DOHH2 (cell line): ENCODE measurements at regions not wholly inside any gene's neighbourhood (a gene's known extent, or its start where the extent isn't known, plus 50 kb on each side); places are given as distances from the start of the nearest gene placed in this dataset.

Experiments
- EZH2phosphoT487 ChIP-seq: fragments of 200-600 bp; sonication (generic); IDR thresholded peaks from 2 replicates; pipeline ENCODE4 v1.6.1; 2017; ENCODE audit warnings: borderline replicate concordance, mild to moderate bottlenecking, antibody characterized with exemption, low read length, moderate library complexity, mixed read lengths
- TF ChIP-seq, protein P1 (sequence below): fragments of 200-600 bp; sonication (generic); IDR thresholded peaks from one replicate; pipeline ENCODE4 v1.5.1; 2014; ENCODE audit warnings: antibody characterized with exemption, mild to moderate bottlenecking, low read depth, low read length; ENCODE audit not compliant: poor library complexity, severe bottlenecking

DNA sequence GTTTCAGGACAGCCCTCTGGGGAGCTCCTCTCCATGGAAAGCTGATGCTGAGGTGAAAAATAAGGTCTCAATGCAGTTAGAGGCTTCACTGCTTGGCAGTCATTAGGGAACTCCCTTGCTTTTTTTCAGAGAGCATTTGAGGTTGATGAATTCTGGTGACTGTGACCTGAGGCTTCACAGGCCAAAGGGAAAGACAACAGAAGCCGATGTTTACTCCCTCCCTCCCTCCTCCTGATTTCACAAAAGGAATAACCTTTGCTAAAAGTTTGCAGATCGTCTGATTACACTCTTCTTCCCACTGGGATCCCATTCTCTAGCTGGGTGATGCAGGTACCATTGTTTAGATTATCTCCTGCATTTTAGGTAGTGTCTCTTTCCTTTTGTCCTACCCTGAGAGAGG is 329.4 kb downstream of the KIF4B start:
- TF ChIP-seq, protein P1, sequence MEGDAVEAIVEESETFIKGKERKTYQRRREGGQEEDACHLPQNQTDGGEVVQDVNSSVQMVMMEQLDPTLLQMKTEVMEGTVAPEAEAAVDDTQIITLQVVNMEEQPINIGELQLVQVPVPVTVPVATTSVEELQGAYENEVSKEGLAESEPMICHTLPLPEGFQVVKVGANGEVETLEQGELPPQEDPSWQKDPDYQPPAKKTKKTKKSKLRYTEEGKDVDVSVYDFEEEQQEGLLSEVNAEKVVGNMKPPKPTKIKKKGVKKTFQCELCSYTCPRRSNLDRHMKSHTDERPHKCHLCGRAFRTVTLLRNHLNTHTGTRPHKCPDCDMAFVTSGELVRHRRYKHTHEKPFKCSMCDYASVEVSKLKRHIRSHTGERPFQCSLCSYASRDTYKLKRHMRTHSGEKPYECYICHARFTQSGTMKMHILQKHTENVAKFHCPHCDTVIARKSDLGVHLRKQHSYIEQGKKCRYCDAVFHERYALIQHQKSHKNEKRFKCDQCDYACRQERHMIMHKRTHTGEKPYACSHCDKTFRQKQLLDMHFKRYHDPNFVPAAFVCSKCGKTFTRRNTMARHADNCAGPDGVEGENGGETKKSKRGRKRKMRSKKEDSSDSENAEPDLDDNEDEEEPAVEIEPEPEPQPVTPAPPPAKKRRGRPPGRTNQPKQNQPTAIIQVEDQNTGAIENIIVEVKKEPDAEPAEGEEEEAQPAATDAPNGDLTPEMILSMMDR: no peak
- no peak for TF ChIP-seq EZH2phosphoT487
